Stimulated activated CD4-positive, alpha-beta T cell treated with anti-CD3 and anti-CD28 coated beads, TNF-alpha, amount 100 ng/mL, for 48 hours (primary cell): ENCODE measurements at regions not wholly inside any gene's neighbourhood (a gene's known extent, or its start where the extent isn't known, plus 50 kb on each side); places are given as distances from the start of the nearest gene placed in this dataset.

Source experiments
- DNase-seq, 3 donors: peaks; one replicate each; pipeline ENCODE4 v3.0.0-alpha.2; 2020; ENCODE audit warnings: low read depth in 3 of 3

DNA sequence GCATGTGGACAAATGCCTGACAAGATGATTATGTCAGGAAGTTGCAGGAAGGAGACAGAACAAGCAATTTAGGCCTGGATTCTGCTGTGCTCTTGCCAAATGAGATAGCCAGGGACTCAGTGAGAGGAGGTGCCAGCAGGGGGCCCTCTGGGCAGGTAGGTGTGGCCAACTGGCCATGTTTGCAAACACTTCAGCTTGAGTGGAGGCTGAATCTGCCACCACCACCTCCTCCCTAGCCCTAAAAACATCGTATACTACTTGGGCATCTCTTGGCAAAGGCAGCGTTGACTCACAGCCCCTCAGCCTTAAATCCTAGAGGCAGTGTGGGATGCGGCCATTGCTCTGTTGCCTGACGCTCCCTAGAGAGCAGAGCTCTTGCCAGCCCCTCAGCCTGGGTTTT lies 95.1 kb upstream of the PLET1 start:
- no peak for DNase-seq

DNA sequence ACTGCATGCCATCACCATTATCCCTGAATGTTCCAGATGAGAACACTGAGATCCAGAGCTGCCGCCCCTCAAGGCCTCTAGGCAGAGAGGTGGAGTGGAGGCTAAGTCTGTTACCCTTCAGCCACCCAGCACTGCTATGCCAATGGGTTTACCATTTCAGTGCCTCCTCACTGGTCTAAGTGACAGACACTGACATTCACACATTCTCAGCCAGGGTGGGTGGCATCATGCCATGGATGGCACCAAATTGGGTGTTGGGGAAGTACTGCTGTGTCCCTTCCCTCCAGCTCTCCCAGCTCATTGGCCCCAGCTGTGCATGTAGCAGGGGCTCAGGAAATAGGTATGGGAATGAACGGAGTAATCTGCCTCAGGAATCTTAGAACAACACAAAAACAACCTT lies 96.8 kb upstream of the PLET1 start:
- DNase-seq, result no peak

DNA sequence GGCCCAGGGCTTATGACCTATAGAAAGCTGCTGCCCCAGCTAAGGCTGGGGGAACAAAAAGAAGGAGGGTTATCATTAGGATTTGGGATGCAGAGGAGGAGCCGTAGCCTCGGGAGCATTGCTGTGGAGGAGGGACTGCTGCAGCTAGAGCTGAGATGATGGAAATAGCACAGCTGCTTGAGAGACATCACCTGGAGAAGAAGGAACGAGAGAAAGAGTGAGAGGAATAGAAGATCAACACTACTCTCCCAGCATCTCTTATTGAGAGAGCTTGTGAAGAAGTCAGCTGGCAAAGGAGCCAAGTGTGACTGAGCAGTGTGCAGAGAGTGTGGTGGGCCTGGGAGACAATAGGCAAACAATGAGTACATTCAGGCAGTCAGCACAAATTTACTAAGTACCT lies 100.7 kb upstream of the PLET1 start:
- no peak for DNase-seq

DNA sequence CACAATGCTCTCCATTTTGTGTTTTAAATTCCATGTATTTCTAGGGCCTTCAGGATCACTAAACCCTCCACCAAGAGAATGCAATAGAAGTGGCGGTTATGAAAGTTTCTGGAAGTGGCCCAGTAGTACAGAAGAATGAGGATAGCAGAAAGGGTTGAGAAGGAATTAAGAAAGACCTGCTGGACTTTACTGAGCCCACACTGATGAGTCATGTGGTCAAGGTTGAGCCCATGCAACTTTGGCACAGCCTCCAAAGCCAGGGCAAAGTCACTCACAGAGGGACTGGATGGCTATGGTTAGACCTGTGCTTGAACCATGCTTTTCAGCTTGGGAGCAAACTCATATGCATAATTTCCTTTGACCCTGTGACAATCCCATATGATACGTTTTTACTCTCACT lies 102.9 kb upstream of the PLET1 start:
- DNase-seq, result no peak

DNA sequence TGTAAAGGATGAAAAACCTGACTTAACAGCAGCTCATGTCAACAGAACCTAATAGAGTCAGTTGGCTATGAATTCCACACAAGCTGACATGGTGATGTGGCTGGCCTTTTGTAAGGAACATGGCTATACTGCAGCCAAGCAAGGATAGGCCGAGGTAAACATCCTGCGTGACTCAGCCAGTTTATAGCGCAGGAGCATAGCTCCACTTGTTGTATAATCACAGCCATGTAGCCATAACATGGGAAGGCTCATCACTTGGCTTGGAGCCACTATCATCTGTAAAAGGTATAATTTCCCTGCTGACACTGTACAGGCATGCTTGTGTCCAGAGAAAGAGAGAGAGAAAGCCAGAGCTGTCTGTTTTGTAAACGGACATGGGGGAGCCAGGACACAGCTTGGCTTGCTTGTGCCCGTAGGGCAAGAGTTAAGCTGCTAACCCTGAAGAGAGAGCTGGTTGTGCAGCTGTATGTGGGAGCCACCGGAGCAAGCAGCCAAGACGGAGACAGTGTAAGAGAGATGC lies 104.4 kb upstream of the PLET1 start:
- DNase-seq, result no peak

DNA sequence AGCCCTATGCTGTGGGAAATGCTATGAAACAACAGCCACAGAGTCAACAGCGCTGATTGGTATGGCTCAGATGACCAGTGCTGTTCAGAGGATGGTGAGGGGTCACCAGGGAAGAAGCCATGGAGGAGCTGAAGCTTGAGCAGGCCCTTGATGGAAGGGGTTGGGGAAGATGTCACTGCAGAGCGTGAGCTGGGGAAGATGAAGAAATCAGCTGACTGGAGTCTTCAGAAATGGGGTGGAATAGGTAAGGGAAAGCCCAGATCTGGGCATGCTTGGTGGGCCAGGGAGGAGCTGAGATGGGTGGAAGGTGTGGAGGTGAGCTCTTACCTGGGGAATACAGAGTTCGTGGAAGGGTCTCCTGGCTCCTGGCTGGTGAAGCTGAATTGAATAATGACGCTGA lies 105.4 kb upstream of the PLET1 start:
- no peak for DNase-seq

DNA sequence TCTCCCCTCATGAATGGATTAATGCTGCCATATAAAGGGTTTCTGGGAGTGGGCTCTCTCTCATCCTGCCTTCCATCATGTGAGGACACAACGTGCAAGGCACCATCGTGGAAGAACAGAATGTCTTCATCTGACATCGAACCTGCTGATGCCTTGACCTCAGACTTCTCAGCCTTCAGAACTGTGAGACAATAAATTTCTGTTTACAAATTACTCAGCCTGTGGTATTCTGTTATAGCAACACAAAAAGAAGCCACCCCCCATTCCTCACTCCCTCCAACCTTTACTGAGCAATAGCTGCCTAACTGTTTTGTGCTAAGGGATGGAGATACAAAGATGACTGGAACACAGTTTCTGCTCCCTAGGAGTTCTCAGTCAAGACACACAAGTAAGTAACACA lies 106.1 kb upstream of the PLET1 start:
- no peak for DNase-seq

DNA sequence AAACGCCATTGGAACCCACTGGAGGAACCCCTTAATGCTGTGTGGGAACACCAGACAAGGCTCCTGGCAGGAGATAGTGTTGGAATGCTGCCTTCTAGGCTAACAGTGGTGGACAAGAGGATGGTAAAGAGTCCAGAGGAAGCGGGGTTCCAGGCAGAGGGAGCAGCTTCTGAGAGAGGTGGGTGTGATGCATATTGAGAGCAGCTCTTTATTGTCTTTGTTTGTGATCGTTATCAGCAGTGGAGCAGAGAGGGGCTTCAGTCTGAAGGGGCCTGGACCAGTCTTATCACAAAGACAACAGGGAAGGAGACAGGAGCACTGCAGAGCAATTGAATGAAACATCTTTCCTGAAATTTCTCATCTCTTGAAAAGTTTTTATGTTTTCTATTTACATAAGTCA lies 106.8 kb upstream of the PLET1 start:
- no peak for DNase-seq

DNA sequence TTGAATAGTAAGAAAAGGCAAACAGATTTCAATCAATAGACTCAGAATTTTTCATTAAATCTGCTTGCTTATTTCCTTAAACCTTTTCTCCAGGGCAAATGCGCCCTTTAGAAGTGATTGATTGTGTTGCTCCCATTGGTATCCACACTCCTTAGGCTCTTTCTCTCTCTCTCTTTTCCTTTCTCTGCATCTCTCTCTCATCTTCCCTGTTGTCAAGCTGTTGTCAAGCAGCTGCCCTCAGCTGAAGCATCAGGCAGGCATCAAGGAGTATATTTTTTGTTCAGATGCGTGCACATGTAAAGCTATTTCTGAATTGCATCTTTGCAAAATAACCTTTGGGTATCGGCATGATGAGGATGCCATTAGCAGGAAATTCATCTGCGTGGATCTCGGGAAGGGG lies 107.2 kb upstream of the PLET1 start:
- no peak for DNase-seq

DNA sequence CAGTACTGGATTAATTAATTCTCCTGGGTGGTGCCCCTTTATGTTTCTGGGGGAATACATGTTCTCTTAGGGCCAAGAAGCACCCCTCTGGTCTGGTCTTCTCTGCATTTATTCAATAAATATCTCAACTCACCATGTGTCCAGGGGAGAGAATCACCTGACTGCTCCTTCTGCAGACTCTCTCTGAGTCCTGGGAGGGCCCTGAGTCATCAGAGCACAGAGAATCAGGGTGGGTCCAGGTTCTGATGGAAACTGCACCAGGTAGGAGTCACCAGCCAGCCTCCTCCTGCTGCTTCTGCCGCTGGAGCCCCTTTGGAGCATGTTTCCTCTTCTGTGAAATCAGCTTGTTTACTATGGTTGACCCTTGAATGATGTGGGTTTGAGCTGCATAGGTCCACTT lies 107.7 kb upstream of the PLET1 start:
- no peak for DNase-seq

DNA sequence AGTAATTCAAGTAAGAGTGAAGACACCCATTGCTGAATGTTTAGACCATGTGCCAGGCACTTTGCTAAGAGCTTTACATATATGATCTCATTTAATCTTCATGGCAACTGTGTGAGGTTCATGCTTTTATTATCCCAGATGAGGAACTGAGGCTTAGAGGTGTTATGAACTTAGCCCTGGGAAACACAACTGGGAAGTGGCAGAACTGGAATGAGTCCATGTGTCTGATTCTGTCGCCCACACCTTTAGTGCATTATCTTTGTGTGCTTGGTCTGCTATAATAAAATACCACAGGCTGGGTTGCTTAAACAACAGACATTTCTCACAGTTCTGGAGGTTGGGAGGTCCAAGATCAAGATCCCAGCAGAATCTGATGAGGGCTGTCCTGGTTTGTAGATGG lies 108.7 kb upstream of the PLET1 start:
- DNase-seq, result no peak

DNA sequence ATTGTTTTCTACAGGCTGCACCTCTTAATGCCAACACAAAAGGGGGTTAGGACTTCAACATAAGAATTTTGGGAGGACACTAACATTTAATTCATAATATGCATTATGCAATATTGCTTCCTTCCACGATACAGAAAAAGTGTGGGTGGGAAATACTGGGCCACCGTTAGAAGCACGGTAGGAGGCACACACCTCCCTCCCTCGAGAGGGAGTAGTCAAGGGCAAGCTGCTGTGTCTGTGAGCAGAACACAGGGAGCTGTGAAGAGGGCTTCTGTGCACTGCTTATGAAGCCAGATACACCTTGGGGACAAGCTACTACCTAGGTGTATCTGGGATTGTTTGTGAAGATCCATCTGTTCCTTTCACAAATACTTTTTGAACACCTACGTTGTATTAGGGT lies 109.3 kb upstream of the PLET1 start:
- no peak for DNase-seq

DNA sequence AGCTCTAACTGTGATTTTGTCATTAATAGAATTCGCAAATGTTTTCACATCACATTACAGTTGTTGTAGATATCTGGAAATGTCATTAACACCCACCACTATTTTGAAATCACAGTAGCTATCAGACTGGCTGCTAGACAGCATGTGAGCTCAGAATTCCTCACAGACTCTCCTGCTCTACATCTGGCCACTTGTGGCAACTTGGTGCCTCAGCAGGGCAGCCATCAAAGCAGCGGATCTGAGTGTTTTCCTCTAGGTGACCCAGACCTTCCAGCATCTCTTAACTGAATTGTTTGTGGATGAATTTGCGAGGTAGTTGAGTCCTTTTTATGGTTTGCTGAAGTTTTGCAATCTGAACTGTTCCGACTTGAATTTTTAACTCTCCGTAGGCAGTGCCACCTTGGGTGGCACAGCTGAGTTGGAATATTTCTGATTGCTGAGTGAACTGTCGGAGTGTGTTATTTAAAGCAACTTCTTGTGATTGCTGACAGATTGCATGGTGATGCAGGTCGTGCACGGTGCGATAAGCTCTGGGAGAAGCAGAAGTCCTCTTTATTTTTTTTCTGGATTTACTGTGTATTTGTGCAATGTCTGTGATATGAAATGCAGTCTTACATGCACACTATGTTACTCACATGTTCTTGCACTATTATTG lies 114.0 kb upstream of the PLET1 start:
- DNase-seq, result no peak

DNA sequence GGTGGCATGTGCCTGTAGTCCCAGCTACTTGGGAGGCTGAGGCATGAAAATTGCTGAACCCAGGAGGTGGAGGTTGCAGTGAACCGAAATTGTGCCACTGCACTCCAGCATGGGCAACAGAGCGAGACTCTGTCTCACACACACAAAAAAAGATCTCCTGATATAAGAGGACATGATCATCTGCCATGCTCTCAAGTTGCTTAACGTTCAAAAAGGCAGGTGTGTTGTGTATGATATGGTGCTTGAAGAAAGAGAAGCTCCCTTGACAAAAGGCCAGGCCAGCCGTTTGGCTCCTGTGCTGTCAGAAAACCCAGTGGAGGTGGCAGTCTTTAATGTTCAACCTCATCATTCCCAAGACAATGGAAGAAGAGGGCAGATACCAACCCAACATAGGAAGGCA lies 117.3 kb upstream of the PLET1 start:
- no peak for DNase-seq

DNA sequence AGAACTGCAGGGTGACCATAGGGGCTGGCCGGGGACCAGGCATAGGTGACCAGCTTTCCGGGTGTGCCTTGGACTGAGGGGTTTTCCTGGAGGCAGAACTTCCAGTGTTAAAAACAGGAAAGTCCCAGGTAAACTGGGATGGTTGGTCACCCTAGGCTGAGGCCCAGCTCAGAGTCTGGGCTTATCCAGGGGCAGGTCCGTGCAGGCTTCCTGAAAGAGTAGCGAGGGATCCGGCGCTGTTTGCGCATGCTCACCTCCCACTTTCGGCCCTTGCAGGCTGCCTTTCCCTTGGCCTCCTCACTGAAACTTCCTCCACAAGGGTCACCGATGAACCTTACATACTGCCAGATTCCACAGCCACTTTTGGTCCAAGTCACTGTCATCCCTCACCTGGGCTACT lies 119.8 kb upstream of the PLET1 start:
- DNase-seq, result no peak

DNA sequence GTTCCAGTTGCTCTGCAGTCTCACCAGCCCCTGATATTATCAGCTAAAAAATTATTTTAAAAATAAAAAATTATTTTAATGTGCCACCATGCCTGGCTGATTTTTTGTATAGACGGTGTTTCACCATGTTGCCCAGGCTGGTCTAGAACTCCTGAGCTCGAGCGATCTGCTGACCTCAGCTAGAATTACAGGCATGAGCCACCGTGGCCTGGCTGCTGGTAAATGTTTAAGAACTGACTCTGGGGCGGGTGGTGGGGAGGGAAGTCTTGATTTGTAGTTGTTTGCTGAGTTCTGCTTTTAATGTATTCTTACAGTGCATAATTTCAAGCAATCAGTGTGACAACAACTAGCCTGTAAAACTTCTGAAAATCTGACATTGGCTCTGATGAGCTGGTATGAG lies 120.9 kb upstream of the PLET1 start:
- no peak for DNase-seq

DNA sequence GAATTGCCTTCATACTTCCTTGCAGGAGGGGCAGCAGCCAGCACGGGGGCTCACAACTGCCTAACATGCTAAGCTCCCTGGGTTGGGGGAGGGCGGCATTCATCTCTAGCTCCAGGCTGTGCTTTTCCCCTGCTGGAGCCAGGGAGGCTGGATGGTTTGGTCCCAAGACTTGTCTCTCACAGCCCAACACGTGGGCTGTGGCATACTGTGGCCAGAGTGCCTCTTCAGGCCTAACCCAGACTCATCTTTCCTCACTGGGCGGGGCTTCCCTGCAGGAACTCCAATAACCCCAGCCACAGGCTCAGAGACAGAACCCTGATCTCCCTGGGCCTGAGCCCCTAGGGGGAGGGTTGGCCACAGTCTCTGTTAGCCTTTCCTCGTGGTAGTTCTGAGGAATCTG lies 121.9 kb upstream of the PLET1 start:
- no peak for DNase-seq

DNA sequence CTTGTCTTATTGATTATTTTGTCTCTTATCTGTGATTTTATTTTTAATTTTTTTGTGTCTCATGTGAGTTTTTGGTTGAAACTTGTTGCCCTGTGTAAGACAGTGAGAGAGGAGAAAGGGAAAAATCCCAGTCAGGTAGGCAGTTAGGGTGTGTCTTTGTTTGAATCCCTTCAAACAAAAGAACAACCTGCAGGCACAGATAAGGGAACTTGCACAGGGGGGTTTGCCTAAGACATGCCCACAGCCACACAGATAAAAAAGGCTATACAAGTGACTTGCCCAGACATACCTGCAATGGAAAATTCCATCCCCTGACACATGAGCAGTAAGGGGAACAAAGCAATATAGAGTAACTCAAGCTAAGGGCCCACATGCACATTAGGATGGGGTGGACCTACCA lies 127.8 kb upstream of the PLET1 start:
- no peak for DNase-seq

DNA sequence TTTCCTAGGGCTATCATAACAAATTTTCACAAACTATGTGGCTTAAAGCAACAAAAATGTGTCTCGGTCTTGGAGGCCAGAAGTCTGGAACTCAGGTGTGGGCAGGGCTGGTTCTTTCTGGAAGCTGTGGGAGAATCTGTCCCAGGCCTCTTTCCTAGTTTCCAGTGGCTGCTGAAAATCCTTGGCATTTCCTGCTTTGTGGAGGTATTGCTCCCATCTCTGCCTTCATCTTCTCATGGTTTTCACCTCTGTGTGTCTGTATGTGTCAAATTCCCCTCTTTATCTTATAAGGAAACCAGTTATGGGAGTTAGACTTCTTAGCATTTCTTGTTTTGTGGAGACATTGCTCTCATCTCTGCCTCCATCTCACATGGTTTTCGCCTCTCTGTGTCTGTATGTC lies 130.4 kb upstream of the PLET1 start:
- DNase-seq, result no peak

DNA sequence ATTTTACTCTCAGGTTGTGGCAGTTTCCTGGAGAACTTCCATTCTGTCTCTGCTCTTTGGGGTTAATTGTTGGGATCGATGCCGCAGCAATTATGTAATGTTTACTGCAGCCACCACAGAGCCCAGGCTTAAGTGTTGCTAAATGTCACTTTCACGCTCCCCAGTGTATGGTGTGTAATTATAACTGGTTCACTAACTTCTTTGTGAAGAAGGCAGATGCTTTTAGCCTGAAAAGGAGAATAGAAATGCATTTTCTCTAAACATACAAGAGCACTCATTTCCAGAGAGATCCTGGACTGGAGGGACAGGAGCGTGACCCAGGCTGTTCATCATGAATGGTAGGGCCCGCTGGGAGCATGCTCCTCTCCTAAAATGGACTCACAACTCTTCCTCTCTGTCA lies 132.2 kb upstream of the PLET1 start:
- no peak for DNase-seq

DNA sequence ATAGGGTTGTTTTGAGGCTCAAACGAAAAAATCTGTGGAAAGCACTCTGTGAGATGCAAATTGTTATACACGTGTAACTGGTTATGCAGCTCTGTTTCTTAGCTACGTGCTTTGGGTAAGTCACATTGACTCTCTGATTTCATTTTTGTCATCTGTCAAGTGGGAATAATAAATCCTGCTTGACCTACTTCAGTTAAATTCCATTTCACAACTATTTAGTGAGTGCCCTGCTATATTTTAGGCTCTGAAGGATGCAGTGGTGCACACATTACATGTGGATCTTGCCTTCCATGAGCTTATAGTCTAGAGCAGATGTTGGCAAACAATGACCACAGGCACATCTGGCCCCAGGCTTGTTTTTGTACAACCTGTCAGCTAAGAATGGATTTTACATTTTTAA lies 133.6 kb upstream of the PLET1 start:
- DNase-seq, result no peak

DNA sequence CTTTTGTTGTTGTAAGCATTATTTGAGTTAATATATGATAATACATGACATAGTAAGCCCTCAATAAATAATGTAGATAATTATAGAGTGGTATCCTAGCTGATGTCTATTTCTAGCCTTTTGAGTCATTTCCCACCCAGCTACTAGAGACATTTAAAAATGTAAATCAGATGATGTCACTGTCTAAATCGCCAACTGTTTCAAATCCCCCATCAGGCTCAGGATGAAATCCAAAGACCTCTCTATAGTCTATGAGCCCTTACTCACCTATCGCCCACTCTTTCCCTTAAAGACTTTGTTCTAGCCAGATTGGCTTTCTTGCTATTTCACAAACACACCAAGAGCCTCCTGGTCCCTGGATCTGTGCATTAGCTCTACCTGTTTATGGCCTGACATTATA lies 135.4 kb upstream of the PLET1 start:
- DNase-seq, result no peak

DNA sequence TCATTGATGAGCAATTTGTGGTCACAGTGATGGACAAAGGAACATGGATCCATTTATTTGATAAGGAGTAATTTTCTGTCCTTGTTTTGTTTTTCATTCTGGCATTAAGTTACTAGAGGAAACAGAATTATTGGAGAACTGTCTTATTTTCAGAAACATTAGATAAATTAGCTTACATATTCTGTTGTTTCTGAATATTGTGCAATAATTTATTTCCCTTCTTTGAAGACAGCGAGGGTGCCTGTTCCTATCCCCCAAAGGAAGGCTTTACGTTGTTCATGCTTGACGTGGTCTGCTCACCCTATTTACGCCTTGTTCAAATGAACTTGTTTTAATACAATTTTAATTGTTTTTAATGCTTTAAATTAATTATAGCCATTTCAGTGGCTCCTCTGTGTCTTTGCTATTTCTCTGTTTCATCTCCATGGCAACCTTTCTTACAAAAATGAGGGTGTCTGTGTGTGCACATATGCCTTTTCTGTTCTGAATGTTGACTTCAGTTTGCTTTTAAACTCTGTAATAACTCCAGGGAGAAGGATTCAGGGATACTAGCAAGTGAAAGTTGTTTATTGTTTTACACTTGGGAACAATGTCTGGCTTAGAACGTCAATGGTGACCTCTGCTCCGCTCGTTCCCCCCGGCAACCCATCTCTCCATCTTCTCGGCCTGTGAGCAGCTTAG lies 138.3 kb upstream of the PLET1 start:
- DNase-seq, result no peak

DNA sequence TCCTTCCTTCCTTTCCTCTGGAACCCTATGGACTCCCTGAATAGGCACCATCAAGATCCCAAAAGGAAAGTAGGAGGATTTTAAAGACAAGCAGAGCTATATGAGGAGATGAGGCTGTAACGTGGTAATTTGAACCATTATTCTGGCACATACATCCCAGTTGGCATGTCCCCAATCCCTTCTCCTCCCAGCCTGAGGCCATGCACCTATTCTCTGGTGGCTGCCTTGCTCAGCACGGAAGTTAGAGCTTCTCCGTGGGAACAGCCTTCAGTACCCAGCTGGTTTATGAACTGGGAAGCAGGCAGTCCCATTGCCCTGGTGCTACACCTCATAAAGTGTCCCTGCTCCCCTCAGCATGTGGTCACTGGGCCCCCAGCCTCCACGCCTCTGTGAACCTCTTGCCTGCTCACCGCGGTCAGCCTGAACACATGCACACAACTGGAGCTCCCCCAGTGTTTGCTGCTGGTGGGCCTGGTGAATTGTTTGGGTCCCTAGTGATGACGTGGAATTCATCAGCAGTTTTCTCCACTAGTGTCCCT lies 139.9 kb upstream of the PLET1 start:
- no peak for DNase-seq
